HG02938 (cell line): ENCODE measurements at regions not wholly inside any gene's neighbourhood (a gene's known extent, or its start where the extent isn't known, plus 50 kb on each side); places are given as distances from the start of the nearest gene placed in this dataset.

Experiments
- ATAC-seq: cut with Tn5 transposase; IDR thresholded peaks from one replicate; pipeline ENCODE4 v1.9.1; 2021; ENCODE audit warnings: mild to moderate bottlenecking, moderate library complexity; ENCODE audit not compliant: unreplicated experiment

GRCh38 chr5:168176941-168177340 is 114.5 kb upstream of the WWC1 start:
- ATAC-seq, result no peak

- no peak for ATAC-seq
Measured at GRCh38 chr5:168177831-168178450, 113.5 kb upstream of the WWC1 start.

GRCh38 chr5:168179192-168179593 is 112.3 kb upstream of the WWC1 start:
- no peak for ATAC-seq

GRCh38 chr5:168182269-168182668 is 109.2 kb upstream of the WWC1 start:
- no peak for ATAC-seq

- no peak for ATAC-seq
Measured at GRCh38 chr5:168184103-168184502, 107.3 kb upstream of the WWC1 start.

- no peak for ATAC-seq
Measured at GRCh38 chr5:168186289-168187074, 105.0 kb upstream of the WWC1 start.

- ATAC-seq, result no peak
Measured at GRCh38 chr5:168187614-168188013, 103.8 kb upstream of the WWC1 start.

- no peak for ATAC-seq
Measured at GRCh38 chr5:168188182-168188581, 103.3 kb upstream of the WWC1 start.

- no peak for ATAC-seq
Measured at GRCh38 chr5:168192120-168192519, 99.3 kb upstream of the WWC1 start.

- ATAC-seq, result no peak
Measured at GRCh38 chr5:168193493-168194250, 97.8 kb upstream of the WWC1 start.

GRCh38 chr5:168195110-168195509 is 96.3 kb upstream of the WWC1 start:
- no peak for ATAC-seq

- ATAC-seq, result no peak
Measured at GRCh38 chr5:168198359-168198758, 93.1 kb upstream of the WWC1 start.

- ATAC-seq, result no peak
Measured at GRCh38 chr5:168202996-168203395, 88.4 kb upstream of the WWC1 start.

- no peak for ATAC-seq
Measured at GRCh38 chr5:168204165-168204564, 87.3 kb upstream of the WWC1 start.

GRCh38 chr5:168207450-168208029 is 83.9 kb upstream of the WWC1 start:
- ATAC-seq, result no peak

GRCh38 chr5:168209244-168209995 is 82.0 kb upstream of the WWC1 start:
- ATAC-seq, result no peak

- no peak for ATAC-seq
Measured at GRCh38 chr5:168209997-168210396, 81.4 kb upstream of the WWC1 start.

- ATAC-seq, result no peak
Measured at GRCh38 chr5:168211245-168211644, 80.2 kb upstream of the WWC1 start.

- no peak for ATAC-seq
Measured at GRCh38 chr5:168211936-168212335, 79.5 kb upstream of the WWC1 start.

GRCh38 chr5:168214071-168214470 is 77.4 kb upstream of the WWC1 start:
- ATAC-seq, result no peak

GRCh38 chr5:168214886-168215285 is 76.6 kb upstream of the WWC1 start:
- ATAC-seq, result no peak
